Spleen (tissue), 7 donors: ENCODE measurements at regions not wholly inside any gene's neighbourhood (a gene's known extent, or its start where the extent isn't known, plus 50 kb on each side); places are given as distances from the start of the nearest gene placed in this dataset.

Experiments used
- POLR2AphosphoS5 ChIP-seq, 3 donors: sonication (generic); formaldehyde crosslinking; IDR thresholded peaks; one replicate each; pipeline ENCODE4 v1.5.1; 2017; ENCODE audit warnings: antibody characterized with exemption in 3 of 3
- TF ChIP-seq, protein P1 (sequence below), 11 experiments: fragments of 200-600 bp in 7 of 11; fragments of 450-650 bp in 4 of 11; sonication (generic) in 4 of 11; IDR thresholded peaks in 8 of 11; conservative IDR thresholded peaks in 3 of 11; 1 replicate in 7 of 11; 2 replicates in 4 of 11; pipeline versions ENCODE4 v1.4.0 to v1.8.0; 2016 to 2021; ENCODE audit warnings: antibody characterized with exemption in 11 of 11, inconsistent platforms in 4 of 11, mild to moderate bottlenecking in 1 of 11
- donor health status: DM: no; HTN: no; CAD: no; lungs with moderate emphysema.
- donor health status: DM: no; HTN: no; CAD: no.
- donor health status: DM: no; HTN: no; CAD: no.

DNA sequence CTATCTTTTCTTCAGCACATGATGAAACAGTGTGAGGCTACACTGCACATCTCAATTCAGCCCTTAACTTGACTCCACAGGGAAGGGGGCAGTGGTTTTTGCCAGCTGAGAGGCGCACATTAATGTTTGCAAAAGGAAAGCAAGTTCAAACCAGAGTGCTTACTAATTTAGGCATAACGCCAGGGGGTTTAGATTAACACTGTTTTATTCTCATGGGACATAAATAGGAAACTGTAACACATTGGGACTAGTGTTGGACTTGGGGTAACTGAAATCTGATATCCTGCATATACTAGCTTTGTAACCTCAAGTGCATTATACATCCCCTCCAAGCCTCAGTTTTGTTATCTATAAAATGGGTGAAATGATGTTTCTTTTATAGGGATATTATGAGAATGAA is 821.2 kb upstream of the ID2 start:
- TF ChIP-seq, protein P1, sequence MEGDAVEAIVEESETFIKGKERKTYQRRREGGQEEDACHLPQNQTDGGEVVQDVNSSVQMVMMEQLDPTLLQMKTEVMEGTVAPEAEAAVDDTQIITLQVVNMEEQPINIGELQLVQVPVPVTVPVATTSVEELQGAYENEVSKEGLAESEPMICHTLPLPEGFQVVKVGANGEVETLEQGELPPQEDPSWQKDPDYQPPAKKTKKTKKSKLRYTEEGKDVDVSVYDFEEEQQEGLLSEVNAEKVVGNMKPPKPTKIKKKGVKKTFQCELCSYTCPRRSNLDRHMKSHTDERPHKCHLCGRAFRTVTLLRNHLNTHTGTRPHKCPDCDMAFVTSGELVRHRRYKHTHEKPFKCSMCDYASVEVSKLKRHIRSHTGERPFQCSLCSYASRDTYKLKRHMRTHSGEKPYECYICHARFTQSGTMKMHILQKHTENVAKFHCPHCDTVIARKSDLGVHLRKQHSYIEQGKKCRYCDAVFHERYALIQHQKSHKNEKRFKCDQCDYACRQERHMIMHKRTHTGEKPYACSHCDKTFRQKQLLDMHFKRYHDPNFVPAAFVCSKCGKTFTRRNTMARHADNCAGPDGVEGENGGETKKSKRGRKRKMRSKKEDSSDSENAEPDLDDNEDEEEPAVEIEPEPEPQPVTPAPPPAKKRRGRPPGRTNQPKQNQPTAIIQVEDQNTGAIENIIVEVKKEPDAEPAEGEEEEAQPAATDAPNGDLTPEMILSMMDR (IDR thresholded peaks at IDR 0.05 in 8 of 11, conservative IDR thresholded peaks at IDR 0.05 in 3 of 11), result no peak
- TF ChIP-seq POLR2AphosphoS5 (IDR thresholded peaks at IDR 0.05), result no peak
